GM12864 (cell line): ENCODE measurements at regions not wholly inside any gene's neighbourhood (a gene's known extent, or its start where the extent isn't known, plus 50 kb on each side); places are given as distances from the start of the nearest gene placed in this dataset.
A peak's percentile ranks its signal among the peaks of the same experiment; 100 is the strongest.
"Not testable (repeated sequence)": the region's sequence is repeated elsewhere in the genome, so short reads cannot be mapped to it uniquely, and the experiment has no call there.

ENCODE experiments used
- DNase-seq: peaks from one replicate; pipeline ENCODE4 v3.0.0-alpha.2; 2011; ENCODE audit warnings: low read depth
- H3K4me3 ChIP-seq: 2 replicates; pipeline ENCODE4 v1.5.1; 2011; ENCODE audit warnings: mild to moderate bottlenecking, low read depth, low read length, control low read depth
- CTCF ChIP-seq: IDR thresholded peaks from 2 replicates; pipeline ENCODE4 v1.5.1; 2011; ENCODE audit warnings: low read depth, mild to moderate bottlenecking, moderate library complexity, low read length, control low read depth, inconsistent platforms; ENCODE audit errors: missing control alignments

- no peak overlapping the region for H3K4me3 ChIP-seq
- DNase-seq: no peak
- TF ChIP-seq CTCF: no peak
Measured at GRCh38 chr1:200486634-200487033, 76.8 kb upstream of the ZNF281 start.

DNA sequence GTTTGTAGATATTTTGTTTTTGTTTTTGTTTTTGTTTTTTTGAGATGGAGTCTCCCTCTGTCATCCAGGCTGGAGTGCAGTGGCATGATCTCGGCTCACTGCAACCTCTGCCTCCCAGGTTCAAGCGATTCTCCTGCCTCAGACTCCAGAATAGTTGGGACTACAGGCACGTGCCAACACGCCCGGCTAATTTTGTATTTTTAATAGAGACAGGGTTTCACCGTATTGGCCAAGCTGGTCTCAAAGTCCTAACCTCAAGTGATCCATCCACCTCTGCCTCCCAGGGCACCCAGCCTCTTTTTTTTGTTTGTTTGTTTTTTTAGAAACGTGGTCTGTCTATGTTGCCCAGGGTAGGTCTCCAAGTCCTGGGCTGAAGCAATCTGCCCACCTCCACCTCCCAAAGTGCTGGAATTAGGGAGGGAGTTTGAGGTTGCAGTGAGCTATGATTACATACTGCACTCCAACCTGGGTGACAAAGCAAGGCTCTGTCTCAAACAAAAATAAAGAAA is 74.7 kb upstream of the ZNF281 start:
- H3K4me3 ChIP-seq, DNase-seq: not testable (repeated sequence)

DNA sequence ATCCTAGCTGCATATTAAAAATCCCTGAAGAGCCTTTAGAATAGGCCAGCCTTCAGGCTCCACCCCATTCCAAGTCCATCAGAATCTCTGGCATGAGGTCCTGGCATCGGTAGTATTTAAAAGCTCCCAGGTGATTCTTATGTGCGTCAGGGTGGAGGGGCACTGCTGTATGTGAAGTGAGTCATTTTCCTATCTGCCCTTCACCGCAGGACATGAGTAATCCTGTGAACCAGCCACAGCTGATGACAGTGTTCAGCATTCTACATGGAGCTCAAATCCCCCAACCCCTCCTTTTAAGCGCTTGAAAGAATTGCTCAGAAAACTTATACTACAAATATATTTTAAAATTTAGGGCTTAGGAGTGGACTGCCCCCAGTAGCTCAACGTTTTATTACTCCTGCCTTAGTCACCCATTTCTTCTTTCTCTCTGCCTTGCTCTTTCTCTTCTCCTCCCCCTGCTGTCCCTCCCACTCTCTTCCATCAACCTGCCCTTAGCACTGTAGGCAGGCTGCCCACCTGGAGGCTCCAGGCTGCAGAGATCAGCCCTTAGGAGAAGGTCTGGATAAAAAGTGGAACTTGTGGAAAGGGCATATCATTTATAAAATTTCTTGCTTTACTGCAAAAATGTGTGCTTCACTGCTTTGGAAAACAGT is 73.8 kb upstream of the ZNF281 start:
- TF ChIP-seq CTCF: no peak
- DNase-seq: peak; percentile 68
- H3K4me3 ChIP-seq: no peak overlapping the region

- DNase-seq: no peak
- no peak for TF ChIP-seq CTCF
- H3K4me3 ChIP-seq: no peak overlapping the region
Measured at GRCh38 chr1:200480964-200481363, 71.1 kb upstream of the ZNF281 start.

DNA sequence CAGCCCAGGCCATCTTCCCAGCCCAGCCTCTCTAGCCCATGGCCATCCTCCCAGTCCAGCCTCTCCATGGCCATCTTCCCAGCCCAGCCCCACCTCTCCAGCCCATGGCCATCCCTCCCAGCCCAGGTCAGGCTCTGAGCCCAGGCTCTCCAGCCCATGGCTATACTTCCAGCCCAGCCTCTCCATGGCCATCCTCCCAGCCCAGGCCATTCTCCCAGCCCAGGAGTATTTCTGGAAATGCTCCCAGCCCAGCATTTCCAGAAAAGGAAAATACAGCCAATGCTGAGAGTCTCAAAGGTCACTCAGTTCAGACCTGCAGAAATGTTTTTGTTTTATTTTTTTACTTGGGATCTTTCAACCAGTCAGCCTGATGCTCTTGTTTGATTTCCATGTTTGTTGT is 70.0 kb upstream of the ZNF281 start:
- TF ChIP-seq CTCF: no peak
- no peak overlapping the region for H3K4me3 ChIP-seq

GRCh38 chr1:200478945-200479558 is 69.2 kb upstream of the ZNF281 start:
- H3K4me3 ChIP-seq: no peak overlapping the region
- no peak for DNase-seq
- TF ChIP-seq CTCF: no peak

More for the DNA sequence above, 70.0 kb upstream of the ZNF281 start:
- no peak for DNase-seq

DNA sequence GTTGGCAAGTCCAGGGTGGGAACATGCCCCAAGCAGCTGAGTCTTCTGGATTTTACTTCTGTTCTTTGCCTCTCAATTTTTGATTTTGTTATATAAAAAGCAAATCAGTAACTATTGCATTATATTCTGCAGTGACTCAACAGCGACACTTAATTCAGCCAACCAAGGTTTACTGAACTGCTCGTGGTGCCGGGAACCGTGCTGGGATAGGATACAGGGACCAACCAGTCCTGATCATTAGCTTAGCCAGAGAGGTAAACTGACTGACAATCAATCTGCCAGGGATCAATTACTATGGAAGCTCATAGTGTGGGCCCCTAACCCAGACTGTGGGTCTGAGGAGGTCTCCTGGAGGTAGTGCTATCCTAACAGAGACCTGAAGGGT is 68.4 kb upstream of the ZNF281 start:
- no peak for DNase-seq
- H3K4me3 ChIP-seq: no peak overlapping the region
- TF ChIP-seq CTCF: no peak
